PFSK-1 (cell line): ENCODE measurements at regions not wholly inside any gene's neighbourhood (a gene's known extent, or its start where the extent isn't known, plus 50 kb on each side); places are given as distances from the start of the nearest gene placed in this dataset.

Source experiments
- FOXP2 ChIP-seq: optimal IDR thresholded peaks from 2 replicates; pipeline ENCODE3; 2011; ENCODE audit warnings: borderline replicate concordance, control low read depth, inconsistent platforms; ENCODE audit not compliant: insufficient read depth; ENCODE audit errors: extremely low read length, extremely low read depth
- POLR2AphosphoS5 ChIP-seq: IDR thresholded peaks from 2 replicates; pipeline ENCODE4 v1.6.1; 2012; ENCODE audit warnings: low read depth, mild to moderate bottlenecking, control low read depth, low read length, moderate library complexity
- SIN3A ChIP-seq: IDR thresholded peaks from 2 replicates; pipeline ENCODE4 v1.6.1; 2012; ENCODE audit warnings: mild to moderate bottlenecking, low read length, moderate library complexity, borderline replicate concordance; ENCODE audit not compliant: insufficient read depth
- TAF1 ChIP-seq: IDR thresholded peaks from 2 replicates; pipeline ENCODE4 v1.6.1; 2012; ENCODE audit warnings: low read length, control low read depth, borderline replicate concordance; ENCODE audit not compliant: insufficient read depth
- TF ChIP-seq, protein P1 (sequence below), 2 experiments: IDR thresholded peaks; 2 replicates each; pipeline versions ENCODE4 v1.6.1 to v1.8.0; 2011 to 2012; ENCODE audit warnings: low read depth in 2 of 2, low read length in 2 of 2, control low read depth in 1 of 2, inconsistent platforms in 1 of 2, mild to moderate bottlenecking in 1 of 2, moderate library complexity in 1 of 2; ENCODE audit not compliant: insufficient read depth in 1 of 2

GRCh38 chr6:144882425-144882824, 597.3 kb downstream of the UTRN start:
- TF ChIP-seq TAF1 (no peak), POLR2AphosphoS5 (no peak), SIN3A (no peak), FOXP2 (no peak)
- TF ChIP-seq, protein P1, sequence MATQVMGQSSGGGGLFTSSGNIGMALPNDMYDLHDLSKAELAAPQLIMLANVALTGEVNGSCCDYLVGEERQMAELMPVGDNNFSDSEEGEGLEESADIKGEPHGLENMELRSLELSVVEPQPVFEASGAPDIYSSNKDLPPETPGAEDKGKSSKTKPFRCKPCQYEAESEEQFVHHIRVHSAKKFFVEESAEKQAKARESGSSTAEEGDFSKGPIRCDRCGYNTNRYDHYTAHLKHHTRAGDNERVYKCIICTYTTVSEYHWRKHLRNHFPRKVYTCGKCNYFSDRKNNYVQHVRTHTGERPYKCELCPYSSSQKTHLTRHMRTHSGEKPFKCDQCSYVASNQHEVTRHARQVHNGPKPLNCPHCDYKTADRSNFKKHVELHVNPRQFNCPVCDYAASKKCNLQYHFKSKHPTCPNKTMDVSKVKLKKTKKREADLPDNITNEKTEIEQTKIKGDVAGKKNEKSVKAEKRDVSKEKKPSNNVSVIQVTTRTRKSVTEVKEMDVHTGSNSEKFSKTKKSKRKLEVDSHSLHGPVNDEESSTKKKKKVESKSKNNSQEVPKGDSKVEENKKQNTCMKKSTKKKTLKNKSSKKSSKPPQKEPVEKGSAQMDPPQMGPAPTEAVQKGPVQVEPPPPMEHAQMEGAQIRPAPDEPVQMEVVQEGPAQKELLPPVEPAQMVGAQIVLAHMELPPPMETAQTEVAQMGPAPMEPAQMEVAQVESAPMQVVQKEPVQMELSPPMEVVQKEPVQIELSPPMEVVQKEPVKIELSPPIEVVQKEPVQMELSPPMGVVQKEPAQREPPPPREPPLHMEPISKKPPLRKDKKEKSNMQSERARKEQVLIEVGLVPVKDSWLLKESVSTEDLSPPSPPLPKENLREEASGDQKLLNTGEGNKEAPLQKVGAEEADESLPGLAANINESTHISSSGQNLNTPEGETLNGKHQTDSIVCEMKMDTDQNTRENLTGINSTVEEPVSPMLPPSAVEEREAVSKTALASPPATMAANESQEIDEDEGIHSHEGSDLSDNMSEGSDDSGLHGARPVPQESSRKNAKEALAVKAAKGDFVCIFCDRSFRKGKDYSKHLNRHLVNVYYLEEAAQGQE (IDR thresholded peaks at IDR 0.05; ENCODE audit: insufficient read depth in 1 of 2, low read depth in 2 of 2, low read length in 2 of 2) = no peak
